Body of pancreas (tissue), 4 donors: ENCODE measurements at regions not wholly inside any gene's neighbourhood (a gene's known extent, or its start where the extent isn't known, plus 50 kb on each side); places are given as distances from the start of the nearest gene placed in this dataset.

Experiments used
- ATAC-seq: fragments of 150-250 bp; one replicate; pipeline ENCODE4 v1.9.1; 2016
- DNase-seq, 4 donors: peaks; one replicate each; pipeline ENCODE4 v3.0.0-alpha.2; 2019
- H3K27ac ChIP-seq, 4 donors: fragments of 200-600 bp; sonication (generic); 1 replicate in 3 of 4; 2 replicates in 1 of 4; pipeline versions ENCODE4 v1.5.1 to v1.6.1; 2016 to 2019; ENCODE audit warnings: mild to moderate bottlenecking in 1 of 4, mixed read lengths in 1 of 4, moderate library complexity in 1 of 4
- H3K27me3 ChIP-seq, 2 donors: fragments of 200-600 bp; sonication (generic); one replicate each; pipeline ENCODE4 v1.6.0; 2016; ENCODE audit warnings: mild to moderate bottlenecking in 1 of 2
- H3K36me3 ChIP-seq, 2 donors: fragments of 200-600 bp; sonication (generic); replicated peaks in 1 of 2; 2 replicates each; pipeline ENCODE4 v1.5.1; 2016; ENCODE audit warnings: low read depth in 2 of 2; ENCODE audit not compliant: insufficient read depth in 1 of 2
- H3K4me1 ChIP-seq: fragments of 200-600 bp; sonication (generic); one replicate; pipeline ENCODE4 v1.6.0; 2016
- H3K4me3 ChIP-seq, 2 donors: fragments of 200-600 bp; sonication (generic); 1 replicate in 1 of 2; 2 replicates in 1 of 2; pipeline ENCODE4 v1.5.1; 2016 to 2019
- H3K9me3 ChIP-seq, 3 donors: fragments of 200-600 bp; sonication (generic); 1 replicate in 2 of 3; 2 replicates in 1 of 3; pipeline ENCODE4 v1.5.1; 2016
- POLR2A ChIP-seq, 3 donors: fragments of 450-650 bp; IDR thresholded peaks; one replicate each; pipeline ENCODE4 v1.6.1; 2016; ENCODE audit warnings: antibody characterized with exemption in 3 of 3, mild to moderate bottlenecking in 2 of 3
- WGBS, 2 donors: methylation state at CpG; one replicate each; pipeline ENCODE4 v1.1.5; 2017; 5-methylcytosine and 5-hydroxymethylcytosine counted together
- intact Hi-C: fragments of 100-400 bp; cut with DNase I; formaldehyde crosslinking; loops from one replicate; pipeline ENCODE4 v1.15.1; 2023
- TF ChIP-seq, protein P1 (sequence below), 7 experiments: fragments of 450-650 bp in 4 of 7; fragments of 200-600 bp in 3 of 7; sonication (generic) in 3 of 7; IDR thresholded peaks; one replicate each; pipeline ENCODE4 v1.5.1; 2016 to 2019; ENCODE audit warnings: antibody characterized with exemption in 7 of 7

DNA sequence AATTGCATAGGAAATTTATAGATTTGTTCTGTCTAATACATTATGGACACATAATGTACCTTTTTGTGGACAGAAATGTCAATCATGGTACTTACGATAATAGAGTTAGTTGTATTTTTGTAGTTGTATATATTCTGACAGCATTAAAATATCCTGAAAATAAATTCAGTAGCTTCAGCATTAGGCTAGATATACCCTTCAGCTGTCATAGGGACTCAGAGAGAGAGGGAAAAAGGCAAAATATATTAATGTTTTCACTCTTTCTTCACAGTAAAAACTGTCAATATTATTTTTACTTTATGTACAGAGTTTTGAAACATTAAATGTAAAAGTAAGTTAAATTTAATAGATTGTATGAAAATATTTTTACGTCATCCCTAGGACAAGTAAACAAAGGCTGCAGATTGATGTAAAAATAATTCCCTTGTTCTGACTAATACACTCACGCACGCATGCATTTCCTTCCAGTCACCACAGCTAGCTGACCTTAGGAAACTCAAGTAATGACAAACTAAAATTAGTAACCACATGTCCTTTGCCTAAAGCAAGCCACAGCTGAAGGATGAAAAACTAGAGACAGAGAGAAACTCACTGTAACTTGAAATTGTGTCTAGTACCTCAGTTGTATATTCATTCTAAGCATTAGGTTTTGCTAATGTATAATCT, 104.7 kb upstream of the CARD18 start:
- intact Hi-C loops, result no loop called here
- Histone ChIP-seq H3K4me3 (no peak overlapping the region), H3K4me1 (no peaks in the 10 kb centered on the region), H3K27me3 (no peaks in the 10 kb centered on the region), H3K9me3 (no peaks in the 10 kb centered on the region), H3K27ac (no peak overlapping the region), H3K36me3 (no peaks in the 10 kb centered on the region)
- 49 to 50% methylated on average over 4 of the region's 4 CpGs for WGBS, 2 donors
- ATAC-seq (peak; percentile 50), DNase-seq (peak in 2 of 4 donors; percentile 7 to 49)
- TF ChIP-seq POLR2A (IDR thresholded peaks at IDR 0.05), result no peak
- TF ChIP-seq, protein P1, sequence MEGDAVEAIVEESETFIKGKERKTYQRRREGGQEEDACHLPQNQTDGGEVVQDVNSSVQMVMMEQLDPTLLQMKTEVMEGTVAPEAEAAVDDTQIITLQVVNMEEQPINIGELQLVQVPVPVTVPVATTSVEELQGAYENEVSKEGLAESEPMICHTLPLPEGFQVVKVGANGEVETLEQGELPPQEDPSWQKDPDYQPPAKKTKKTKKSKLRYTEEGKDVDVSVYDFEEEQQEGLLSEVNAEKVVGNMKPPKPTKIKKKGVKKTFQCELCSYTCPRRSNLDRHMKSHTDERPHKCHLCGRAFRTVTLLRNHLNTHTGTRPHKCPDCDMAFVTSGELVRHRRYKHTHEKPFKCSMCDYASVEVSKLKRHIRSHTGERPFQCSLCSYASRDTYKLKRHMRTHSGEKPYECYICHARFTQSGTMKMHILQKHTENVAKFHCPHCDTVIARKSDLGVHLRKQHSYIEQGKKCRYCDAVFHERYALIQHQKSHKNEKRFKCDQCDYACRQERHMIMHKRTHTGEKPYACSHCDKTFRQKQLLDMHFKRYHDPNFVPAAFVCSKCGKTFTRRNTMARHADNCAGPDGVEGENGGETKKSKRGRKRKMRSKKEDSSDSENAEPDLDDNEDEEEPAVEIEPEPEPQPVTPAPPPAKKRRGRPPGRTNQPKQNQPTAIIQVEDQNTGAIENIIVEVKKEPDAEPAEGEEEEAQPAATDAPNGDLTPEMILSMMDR (IDR thresholded peaks at IDR 0.05), result no peak

DNA sequence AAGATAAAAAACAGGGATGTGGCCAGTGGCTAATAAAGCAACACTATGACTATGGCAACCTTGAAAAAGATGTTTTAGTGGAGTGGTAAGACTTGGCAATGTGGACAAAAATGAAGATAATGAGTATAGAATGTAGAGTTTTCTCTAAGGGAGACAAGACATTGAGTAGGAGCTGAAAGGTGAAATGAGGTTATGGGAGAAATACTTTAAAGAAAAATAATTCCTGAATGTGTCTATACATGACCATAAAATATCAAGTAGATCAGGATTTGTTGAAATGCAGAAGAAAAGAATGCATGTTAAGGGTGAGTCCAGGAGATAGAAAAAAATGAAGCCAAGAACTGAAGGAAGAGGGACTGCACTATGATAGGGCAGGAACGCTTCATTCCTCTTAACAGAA, 101.6 kb upstream of the CARD18 start:
- no peak for DNase-seq
- Histone ChIP-seq H3K36me3 (no peaks in the 10 kb centered on the region), H3K27me3 (no peaks in the 10 kb centered on the region), H3K4me3 (no peak overlapping the region), H3K4me1 (no peaks in the 10 kb centered on the region), H3K27ac (no peak overlapping the region), H3K9me3 (no peaks in the 10 kb centered on the region)
- WGBS, 2 donors, result 88 to 90% methylated on average over 1 of the region's 1 CpG
- no peak for TF ChIP-seq POLR2A (IDR thresholded peaks at IDR 0.05)
- TF ChIP-seq, protein P1 (IDR thresholded peaks at IDR 0.05), result no peak
- intact Hi-C loops, result no loop called here
- no peak for ATAC-seq

DNA sequence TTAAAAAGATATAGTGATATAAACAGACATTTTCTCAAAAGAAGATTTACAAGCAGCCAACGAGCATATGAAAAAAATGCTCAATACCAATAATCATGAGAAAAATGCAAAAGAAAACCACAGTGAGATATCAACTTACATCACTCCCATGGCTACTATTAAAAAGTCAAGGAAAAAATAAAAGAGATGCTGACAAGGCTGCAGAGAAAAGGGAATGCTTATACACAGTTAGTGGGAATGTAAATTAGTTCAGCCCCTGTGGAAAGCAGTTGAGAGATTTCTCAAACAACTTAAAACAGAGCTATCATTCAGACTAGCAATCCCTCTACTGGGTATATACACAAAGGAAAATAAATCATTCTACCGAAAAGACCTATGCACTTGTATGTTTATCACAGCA, 97.1 kb upstream of the CARD18 start:
- H3K27ac ChIP-seq, result no peak overlapping the region
- intact Hi-C loops, result no loop called here
- H3K4me3 ChIP-seq, result no peak overlapping the region
- WGBS, 2 donors, result 56 to 70% methylated on average over 2 of the region's 2 CpGs
- DNase-seq, result no peak
- no peaks in the 10 kb centered on the region for H3K27me3 ChIP-seq
- H3K4me1 ChIP-seq, result no peaks in the 10 kb centered on the region
- TF ChIP-seq, protein P1 (IDR thresholded peaks at IDR 0.05), result no peak
- TF ChIP-seq POLR2A (IDR thresholded peaks at IDR 0.05), result no peak
- no peaks in the 10 kb centered on the region for H3K9me3 ChIP-seq
- no peaks in the 10 kb centered on the region for H3K36me3 ChIP-seq
- no peak for ATAC-seq

DNA sequence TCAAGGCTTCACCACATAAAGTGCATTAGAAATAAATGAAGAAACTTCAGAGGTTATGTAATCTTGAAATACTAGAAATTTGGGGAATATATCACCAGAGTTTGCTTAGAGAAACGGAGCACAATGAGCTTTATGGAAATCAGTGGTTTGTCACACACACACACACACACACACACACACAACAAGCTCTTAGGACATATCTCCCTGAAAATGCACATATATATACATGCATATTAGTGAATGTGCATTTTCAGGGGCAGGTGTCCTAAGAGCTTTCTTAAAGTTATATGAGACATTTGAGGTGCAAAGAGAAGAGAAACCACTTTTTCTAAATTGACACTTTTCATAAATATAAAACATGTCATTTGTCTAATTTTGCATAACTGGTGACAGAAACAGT, 93.7 kb upstream of the CARD18 start:
- no peaks in the 10 kb centered on the region for H3K4me1 ChIP-seq
- TF ChIP-seq, protein P1 (IDR thresholded peaks at IDR 0.05), result no peak
- TF ChIP-seq POLR2A (IDR thresholded peaks at IDR 0.05), result no peak
- no peaks in the 10 kb centered on the region for H3K9me3 ChIP-seq
- WGBS, 2 donors, result 66 to 88% methylated on average over 1 of the region's 1 CpG
- H3K4me3 ChIP-seq, result no peak overlapping the region
- H3K36me3 ChIP-seq, result no peaks in the 10 kb centered on the region
- ATAC-seq (no peak), DNase-seq (no peak)
- no peak overlapping the region for H3K27ac ChIP-seq
- H3K27me3 ChIP-seq, result no peaks in the 10 kb centered on the region
- intact Hi-C loops, result no loop called here

DNA sequence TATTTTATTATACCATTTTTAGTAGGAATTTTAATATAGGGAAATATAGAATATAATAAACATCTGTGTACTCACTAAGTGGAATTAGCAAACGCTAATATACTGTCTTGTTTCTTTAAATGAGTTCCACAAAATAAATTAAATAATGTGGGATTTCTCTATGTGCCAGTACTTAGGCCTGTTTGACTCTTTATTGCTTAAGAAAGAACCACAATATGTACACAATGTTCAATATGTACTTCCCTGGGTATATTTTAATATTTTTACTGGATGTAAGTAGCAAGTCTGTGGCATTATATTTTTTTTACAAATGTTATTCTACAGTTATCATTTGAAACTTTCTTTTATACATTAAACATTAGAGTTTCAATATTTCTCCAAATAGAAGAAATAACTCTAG, 92.5 kb upstream of the CARD18 start:
- H3K4me1 ChIP-seq, result no peaks in the 10 kb centered on the region
- no peak overlapping the region for H3K4me3 ChIP-seq
- 87 to 93% methylated on average over 1 of the region's 1 CpG for WGBS, 2 donors
- H3K36me3 ChIP-seq, result no peaks in the 10 kb centered on the region
- DNase-seq (no peak), ATAC-seq (no peak)
- no peak for TF ChIP-seq POLR2A (IDR thresholded peaks at IDR 0.05)
- TF ChIP-seq, protein P1 (IDR thresholded peaks at IDR 0.05), result no peak
- intact Hi-C loops, result no loop called here
- H3K27ac ChIP-seq, result no peak overlapping the region
- H3K27me3 ChIP-seq, result no peaks in the 10 kb centered on the region
- H3K9me3 ChIP-seq, result no peaks in the 10 kb centered on the region
